ELF-1 (cell line): ENCODE measurements at regions not wholly inside any gene's neighbourhood (a gene's known extent, or its start where the extent isn't known, plus 50 kb on each side); places are given as distances from the start of the nearest gene placed in this dataset.
A peak's percentile ranks its signal among the peaks of the same experiment; 100 is the strongest.
"Not testable (repeated sequence)": the region's sequence is repeated elsewhere in the genome, so short reads cannot be mapped to it uniquely, and the experiment has no call there.

Experiments
- DNase-seq: peaks from one replicate; pipeline ENCODE4 v3.0.0-alpha.2; 2016; ENCODE audit warnings: low read depth, low spot score

GRCh38 chr7:39825401-39825980 lies 124.6 kb upstream of the CDK13 start:
- DNase-seq, result no peak

GRCh38 chr7:39826166-39826565 lies 123.9 kb upstream of the CDK13 start:
- DNase-seq, result no peak

- DNase-seq, result no peak
These were observed 122.5 kb upstream of the CDK13 start for GRCh38 chr7:39827571-39827970.

GRCh38 chr7:39829028-39829427 lies 121.0 kb upstream of the CDK13 start:
- DNase-seq, result no peak

- no peak for DNase-seq
These were observed 117.5 kb upstream of the CDK13 start for GRCh38 chr7:39832519-39833085.

GRCh38 chr7:39833180-39833799 lies 116.8 kb upstream of the CDK13 start:
- DNase-seq, result peak; percentile 82

- not testable (repeated sequence) for DNase-seq
These were observed 116.0 kb upstream of the CDK13 start for GRCh38 chr7:39833865-39834634.

- no peak for DNase-seq
These were observed 111.7 kb upstream of the CDK13 start for GRCh38 chr7:39838326-39838725.

- no peak for DNase-seq
These were observed 105.0 kb upstream of the CDK13 start for GRCh38 chr7:39845006-39845405.

GRCh38 chr7:39847227-39847626 lies 102.8 kb upstream of the CDK13 start:
- no peak for DNase-seq

- DNase-seq, result no peak
These were observed 98.5 kb upstream of the CDK13 start for GRCh38 chr7:39851466-39852045.

GRCh38 chr7:39854616-39855324 lies 95.3 kb upstream of the CDK13 start:
- DNase-seq, result peak; percentile 10

GRCh38 chr7:39855325-39855674 lies 94.8 kb upstream of the CDK13 start:
- no peak for DNase-seq

- DNase-seq, result not testable (repeated sequence)
These were observed 86.3 kb upstream of the CDK13 start for GRCh38 chr7:39863675-39864322.

- not testable (repeated sequence) for DNase-seq
These were observed 80.1 kb upstream of the CDK13 start for GRCh38 chr7:39869888-39870522.

- DNase-seq, result not testable (repeated sequence)
These were observed 78.4 kb upstream of the CDK13 start for GRCh38 chr7:39871610-39872009.

GRCh38 chr7:39880556-39880955 lies 69.5 kb upstream of the CDK13 start:
- DNase-seq, result no peak

GRCh38 chr7:39882148-39882784 lies 67.8 kb upstream of the CDK13 start:
- DNase-seq, result no peak

- no peak for DNase-seq
These were observed 66.2 kb upstream of the CDK13 start for GRCh38 chr7:39883812-39884390.
